ENCODE measurements at regions not wholly inside any gene's neighbourhood (a gene's known extent, or its start where the extent isn't known, plus 50 kb on each side); places are given as distances from the start of the nearest gene placed in this dataset.

GRCh38 chr19:31175564-31176348, 173.5 kb downstream of the TSHZ3 start:
- Histone ChIP-seq H4K20me1 (replicated peaks in 1 of 2; ENCODE audit: control insufficient read depth in 1 of 2, insufficient read depth in 2 of 2, low read length in 2 of 2) (no peaks in the 10 kb centered on the region), H3K9me3 (ENCODE audit: insufficient read depth in 2 of 2, low read depth in 1 of 2, low read length in 1 of 2) (no peaks in the 10 kb centered on the region), H3K9ac (replicated peaks in 1 of 4; ENCODE audit: extremely low read depth in 1 of 4, low read depth in 3 of 4, low read length in 3 of 4) (no peak overlapping the region), H2BK12ac (ENCODE audit: low read depth, low read length) (no peak overlapping the region), H4K8ac (ENCODE audit: extremely low read depth, insufficient read depth, low read length) (no peak overlapping the region), H3K79me1 (ENCODE audit: low read depth, low read length) (no peaks in the 10 kb centered on the region), H2BK20ac (ENCODE audit: low read length) (no peak overlapping the region), H3K27ac (ENCODE audit: low read depth, low read length) (no peak overlapping the region), H3K4me1 (replicated peaks in 1 of 4; ENCODE audit: control insufficient read depth in 3 of 4, insufficient read depth in 4 of 4, low read length in 3 of 4) (no peaks in the 10 kb centered on the region), H2AFZ (ENCODE audit: low read length) (no peak overlapping the region), H2BK15ac (ENCODE audit: low read length) (no peak overlapping the region), H3K4ac (replicated peaks; ENCODE audit: insufficient read length, low read depth, low read length) (no peak overlapping the region), H4K91ac (replicated peaks; ENCODE audit: insufficient read length, low read length) (no peak overlapping the region), H3K18ac (ENCODE audit: extremely low read depth, low read length) (no peak overlapping the region), H3K14ac (ENCODE audit: insufficient read length) (no peak overlapping the region), H2AK5ac (ENCODE audit: low read depth, low read length) (no peak overlapping the region; the same call in 1 of the 2 replicates), H3K27me3 (replicated peaks in 1 of 4; ENCODE audit: control insufficient read depth in 3 of 4, extremely low read depth in 1 of 4, insufficient read depth in 3 of 4, low read length in 3 of 4) (no peaks in the 10 kb centered on the region), H4K5ac (ENCODE audit: insufficient read length, low read depth, low read length) (no peak overlapping the region), H3K4me3 (ENCODE audit: extremely low read depth in 1 of 4, insufficient read depth in 2 of 4, low read depth in 3 of 4, low read length in 4 of 4) (no peak overlapping the region), H3K23me2 (ENCODE audit: low read depth, low read length) (peaks cover 4% of the 10 kb centered on the region; the same call in 1 of the 2 replicates), H3K79me2 (ENCODE audit: control insufficient read depth in 1 of 2, insufficient read depth in 2 of 2, low read length in 2 of 2) (no peaks in the 10 kb centered on the region), H3K4me2 (ENCODE audit: insufficient read depth in 1 of 2, low read depth in 2 of 2, low read length in 2 of 2) (no peak overlapping the region), H2BK120ac (replicated peaks; ENCODE audit: low read depth, low read length) (no peak overlapping the region), H2BK5ac (ENCODE audit: low read depth, low read length) (no peak overlapping the region), H3K56ac (replicated peaks; ENCODE audit: insufficient read length, low read depth, low read length) (no peak overlapping the region), H3K36me3 (ENCODE audit: control insufficient read depth in 2 of 4, insufficient read depth in 4 of 4, low read length in 3 of 4) (no peaks in the 10 kb centered on the region), H3K23ac (ENCODE audit: insufficient read length) (no peak overlapping the region)
- FAIRE-seq: no peak
- 90% methylated on average over 3 of the region's 3 CpGs; no CpG with 5 or more reads in 1 of the 2 experiments for WGBS, 2 experiments (ENCODE audit: extremely low coverage in 1 of 2, insufficient coverage in 1 of 2, insufficient read length in 1 of 2, insufficient replicate concordance in 2 of 2, low coverage in 1 of 2, low lambda C conversion rate in 2 of 2, missing lambda C conversion rate in 1 of 2)
- POLR2A ChIA-PET (ENCODE audit: partially characterized antibody): no interaction called here
- DNase-seq (ENCODE audit: low read depth in 1 of 2, low spot score in 2 of 2): no peak
- CTCF ChIA-PET (ENCODE audit: partially characterized antibody): interaction anchor here (1.0 to 1.3 kb wide), 2 partner anchors 9 to 38 kb away, joined by 3 read pairs; no protein-coding TSS in a partner anchor
- TF ChIP-seq CBX8 (IDR thresholded peaks at IDR 0.05; ENCODE audit: borderline replicate concordance, low read depth, low read length) (no peak), EZH2 (IDR thresholded peaks at IDR 0.05; ENCODE audit: low read depth, low read length, severe bottlenecking) (no peak), BCL11A (IDR thresholded peaks at IDR 0.05; ENCODE audit: low read depth in 2 of 2, low read length in 2 of 2) (no peak), JUND (IDR thresholded peaks at IDR 0.05; ENCODE audit: low read length) (no peak)
